ENCODE measurements at regions not wholly inside any gene's neighbourhood (a gene's known extent, or its start where the extent isn't known, plus 50 kb on each side); places are given as distances from the start of the nearest gene placed in this dataset.
A peak's percentile ranks its signal among the peaks of the same experiment; 100 is the strongest.
"Not testable (repeated sequence)": the region's sequence is repeated elsewhere in the genome, so short reads cannot be mapped to it uniquely, and the experiment has no call there.

DNA sequence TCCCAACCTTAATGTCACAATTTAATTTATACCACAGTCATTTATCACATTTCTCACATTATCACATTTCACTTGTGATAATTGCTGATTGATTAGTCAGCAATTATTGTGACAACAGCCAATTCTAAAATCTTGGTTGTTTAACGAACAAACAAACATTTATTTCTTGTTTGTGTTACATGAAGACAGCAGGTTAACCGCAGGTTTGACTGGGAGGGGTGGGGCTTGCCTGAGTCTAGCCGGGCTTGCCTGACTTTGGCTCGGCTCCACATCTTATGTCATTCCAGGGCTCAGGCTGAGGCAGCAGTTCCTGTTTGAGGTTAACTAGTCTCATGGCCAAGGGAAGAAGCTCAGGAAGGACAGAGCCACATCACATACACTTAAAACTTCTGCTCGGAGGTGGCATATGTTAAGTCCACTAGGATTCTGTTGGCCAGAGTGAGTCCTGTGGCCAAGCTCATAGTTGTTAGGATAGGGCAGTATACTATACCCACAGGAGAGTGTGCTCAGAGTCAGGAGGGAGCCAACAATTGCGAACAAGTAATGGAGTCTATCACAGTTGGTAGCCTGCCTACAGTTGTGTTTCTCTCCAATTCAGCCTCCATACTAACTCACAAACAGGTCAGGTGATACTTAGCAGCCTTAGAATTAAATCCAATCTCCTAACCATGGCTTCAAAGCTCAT, 90.0 kb upstream of the IFNGR1 start:
- DNase-seq (ENCODE audit: low spot score) = peak; percentile 65

DNA sequence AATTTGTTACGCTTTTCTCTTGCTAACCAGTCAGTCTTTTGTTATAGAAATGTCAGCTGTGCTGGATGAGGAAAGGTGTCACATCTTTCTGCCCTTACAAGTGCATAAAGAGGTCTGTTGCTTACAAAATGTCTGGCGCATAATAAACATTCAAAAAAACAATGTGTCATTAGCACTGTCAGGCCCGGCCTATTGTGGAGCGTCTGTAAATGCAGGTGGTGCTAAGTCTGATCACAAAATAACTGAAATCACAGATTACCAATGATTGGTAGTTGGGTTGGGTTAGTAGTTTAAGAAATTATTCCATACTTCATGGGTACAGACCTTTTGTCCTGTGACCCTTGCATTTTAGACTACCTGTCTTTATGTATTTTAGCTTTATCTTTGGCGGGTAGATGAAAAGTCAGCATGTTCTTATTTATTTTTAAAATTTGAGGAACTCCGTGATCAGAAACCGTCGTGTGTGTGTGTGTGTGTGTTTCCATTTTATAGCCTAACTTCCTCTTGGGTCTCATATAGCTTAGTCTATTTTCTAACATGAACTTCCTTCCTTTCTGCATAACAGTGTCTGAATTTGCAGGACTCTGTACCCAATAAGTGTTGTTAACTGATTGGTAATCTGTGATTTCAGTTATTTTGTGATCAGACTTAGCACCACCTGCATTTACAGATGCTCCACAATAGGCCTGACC, 88.1 kb upstream of the IFNGR1 start:
- DNase-seq (ENCODE audit: low spot score) = no peak

DNA sequence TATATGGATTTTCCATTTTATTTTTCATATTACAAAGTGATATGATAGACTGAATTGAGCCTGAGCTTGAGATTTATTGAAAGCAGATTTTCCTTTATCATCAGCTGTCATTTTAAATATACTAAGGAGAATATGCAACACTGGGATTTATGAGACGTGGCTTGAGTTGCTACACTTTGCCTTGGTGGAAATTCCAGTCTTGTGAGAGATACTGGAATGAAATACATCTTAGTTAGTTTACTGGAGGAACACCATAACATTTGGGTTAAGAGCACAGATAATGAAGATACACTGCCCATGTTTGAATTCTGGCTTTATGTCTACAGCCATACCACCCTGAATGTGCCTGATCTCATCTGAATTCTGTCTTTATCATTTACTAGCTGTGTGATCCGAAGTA, 86.5 kb upstream of the IFNGR1 start:
- no peak for DNase-seq (ENCODE audit: low spot score)

DNA sequence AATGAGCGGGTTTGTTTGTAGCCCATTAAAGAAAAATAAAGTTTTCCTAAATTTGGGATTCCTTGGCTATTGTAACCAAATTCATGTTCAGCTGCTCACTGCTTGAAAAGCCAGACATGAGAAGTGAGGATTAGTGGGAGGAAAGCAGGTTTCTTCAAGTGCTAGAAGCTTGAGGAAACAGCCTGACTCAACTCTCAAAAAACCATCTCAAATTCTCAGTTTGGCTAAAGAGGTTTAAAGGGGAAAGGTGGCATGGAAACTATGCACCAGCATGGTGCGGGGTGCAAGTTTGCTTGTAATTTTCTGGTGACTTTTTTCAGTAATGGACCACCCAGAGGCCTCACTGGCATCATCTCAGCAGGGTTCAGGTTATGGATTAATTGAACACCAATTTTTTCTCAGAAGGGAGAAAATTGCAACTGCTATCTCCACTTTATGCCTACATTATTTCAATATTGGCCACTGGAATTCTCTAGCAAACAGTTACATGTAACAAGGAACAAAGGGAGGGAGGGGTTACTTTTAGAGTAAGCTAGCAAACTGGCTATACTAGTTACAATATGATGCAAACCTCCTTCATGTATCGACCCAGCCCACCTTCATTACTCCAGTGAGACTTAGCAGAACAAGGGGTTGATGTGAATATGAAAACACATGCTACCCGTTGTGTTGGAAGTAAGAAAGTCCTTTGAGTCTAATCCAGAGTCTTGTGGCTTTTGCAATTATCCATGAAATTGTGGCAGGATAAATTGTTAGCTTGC, 85.0 kb upstream of the IFNGR1 start:
- no peak for DNase-seq (ENCODE audit: low spot score)

DNA sequence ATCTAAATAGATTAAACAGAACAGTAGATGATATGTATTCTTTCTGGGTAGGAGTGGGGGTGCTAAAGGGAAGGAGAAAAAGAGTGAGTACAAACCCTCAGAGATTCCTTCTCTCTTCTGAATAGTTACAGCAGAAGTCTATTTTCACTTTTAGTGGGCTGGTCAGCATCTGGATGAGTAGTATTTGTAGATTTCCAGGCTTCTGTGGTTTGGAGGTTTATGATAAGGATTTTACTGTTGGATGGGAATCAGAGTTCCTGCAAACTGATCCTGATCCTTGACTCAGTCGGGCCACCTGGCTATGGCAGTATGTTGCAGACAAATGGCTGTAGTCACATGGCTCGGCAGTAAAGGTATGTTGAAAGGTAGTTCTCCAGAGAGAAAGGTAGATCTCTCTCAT, 84.3 kb upstream of the IFNGR1 start:
- no peak for DNase-seq (ENCODE audit: low spot score)

DNA sequence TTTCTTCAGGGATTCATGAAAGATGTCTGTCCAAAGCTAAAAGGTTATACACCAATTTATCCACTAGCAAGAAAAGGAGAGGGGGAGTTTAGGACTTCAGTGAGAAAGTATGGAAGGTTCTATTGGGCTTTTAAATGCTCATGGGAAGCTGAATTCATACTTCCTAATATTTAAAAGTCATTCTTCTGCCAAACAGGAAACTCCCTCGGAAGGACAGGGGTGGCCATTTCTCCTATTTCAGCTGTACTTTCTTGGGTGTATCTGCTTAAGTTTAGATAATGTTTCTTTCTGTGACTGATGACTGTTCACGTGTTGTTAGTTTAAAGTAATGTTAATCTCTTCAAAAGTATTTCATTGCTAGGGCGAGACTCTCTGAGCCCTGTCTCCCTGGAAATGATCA, 80.5 kb upstream of the IFNGR1 start:
- DNase-seq (ENCODE audit: low spot score) = no peak

DNA sequence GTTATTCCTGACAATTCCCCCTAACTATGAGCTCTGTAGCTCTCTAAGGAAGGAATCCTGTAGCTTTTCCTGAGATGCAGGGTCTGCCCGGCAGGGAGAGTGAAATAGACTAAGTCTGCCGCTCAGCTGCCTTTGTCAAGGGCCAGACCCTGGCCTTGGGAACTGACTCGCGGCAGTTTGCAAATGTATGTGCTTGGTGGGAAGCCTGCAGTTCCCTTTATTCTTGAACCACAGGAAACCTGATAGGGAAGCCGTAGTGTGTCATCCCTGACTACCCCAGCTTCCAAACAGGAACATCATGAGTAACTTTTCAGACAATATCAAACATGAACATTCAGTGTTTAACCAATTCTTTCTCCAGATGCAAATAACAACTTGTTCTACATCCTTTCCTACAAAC, 78.7 kb upstream of the IFNGR1 start:
- no peak for DNase-seq (ENCODE audit: low spot score)

DNA sequence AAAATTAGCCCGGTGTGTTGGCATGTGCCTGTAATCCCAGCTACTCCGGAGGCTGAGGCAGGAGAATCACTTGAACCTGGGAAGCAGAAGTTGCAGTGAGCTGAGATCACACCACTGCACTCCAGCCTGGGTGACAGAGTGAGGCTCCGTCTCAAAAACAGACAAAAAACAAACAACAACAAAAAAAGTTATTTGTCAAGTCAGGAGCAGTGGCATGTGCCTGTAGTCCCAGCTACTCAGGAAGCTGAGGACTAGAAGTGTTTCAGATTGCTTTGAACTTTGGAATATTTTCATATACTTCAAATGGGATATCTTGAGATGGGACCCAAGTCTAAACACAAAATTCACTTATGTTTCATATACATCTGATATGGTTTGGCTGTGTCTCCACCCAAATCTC, 73.1 kb upstream of the IFNGR1 start:
- not testable (repeated sequence) for DNase-seq (ENCODE audit: low spot score)

DNA sequence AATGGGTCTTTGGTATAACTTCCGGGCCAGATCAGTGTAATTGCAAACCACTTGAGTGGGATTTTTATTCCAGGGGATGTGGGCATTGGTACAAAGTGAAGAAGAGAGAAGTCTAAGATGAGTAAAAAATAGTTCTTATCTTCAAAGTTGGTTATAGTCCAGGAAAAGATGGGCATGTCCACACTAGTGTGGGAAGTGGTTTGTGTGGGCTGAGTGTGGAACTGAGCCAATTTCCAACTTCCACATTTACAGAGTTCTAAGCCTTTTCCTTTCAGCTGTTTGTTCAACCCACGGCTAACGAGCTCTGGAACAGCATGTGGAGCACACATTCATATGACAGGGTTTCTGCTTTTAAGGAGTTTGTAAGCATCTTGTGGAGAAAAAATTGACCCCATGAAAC, 72.3 kb upstream of the IFNGR1 start:
- no peak for DNase-seq (ENCODE audit: low spot score)

DNA sequence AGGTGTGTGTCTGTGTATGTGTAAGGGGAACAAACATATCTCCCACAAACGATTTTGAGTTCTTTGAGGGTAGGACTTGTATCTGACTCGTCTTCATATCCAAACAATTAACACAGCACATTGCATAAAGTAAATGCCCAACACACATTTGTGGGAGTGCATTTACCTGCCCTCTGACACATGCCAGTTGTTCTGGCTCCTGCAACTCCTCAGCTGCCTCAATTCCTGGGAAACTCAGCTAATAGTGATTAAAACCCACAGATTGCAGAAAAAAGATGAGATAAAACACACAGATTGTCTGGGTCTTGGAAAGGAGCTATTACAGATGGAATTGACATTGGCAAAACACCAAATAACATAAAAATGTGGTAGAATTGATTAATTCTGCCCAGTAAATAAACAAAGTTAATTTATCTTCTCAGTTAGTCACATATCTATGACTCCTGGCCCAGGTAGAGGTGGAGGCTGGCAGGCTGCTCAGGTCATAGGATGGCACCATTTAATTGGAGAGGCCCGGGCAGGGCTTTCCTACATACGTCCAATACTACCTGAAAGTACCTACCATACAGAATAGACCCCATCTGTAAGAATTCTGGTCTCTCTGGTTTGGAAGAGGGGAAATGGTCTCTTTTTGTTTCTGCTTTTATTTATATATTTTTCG, 71.5 kb upstream of the IFNGR1 start:
- no peak for DNase-seq (ENCODE audit: low spot score)

DNA sequence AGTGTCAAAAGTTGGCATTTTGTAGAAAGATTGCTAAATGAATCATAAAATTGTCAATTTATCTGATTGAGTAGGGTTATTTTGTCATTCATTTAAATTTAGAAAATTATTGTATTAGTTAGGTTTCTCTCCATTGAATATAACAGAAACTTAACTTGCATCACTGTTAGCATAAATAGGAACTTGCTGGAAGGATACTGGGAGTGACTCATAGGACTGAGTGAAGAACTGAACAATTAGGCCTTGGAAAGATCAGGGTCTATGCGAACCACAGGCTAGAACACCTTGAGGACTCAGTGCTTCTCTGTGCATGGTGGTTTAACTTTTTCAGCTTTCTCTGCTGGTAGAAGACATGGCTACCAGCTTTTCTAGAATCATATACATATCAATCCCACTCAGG, 67.7 kb upstream of the IFNGR1 start:
- DNase-seq (ENCODE audit: low spot score) = no peak

DNA sequence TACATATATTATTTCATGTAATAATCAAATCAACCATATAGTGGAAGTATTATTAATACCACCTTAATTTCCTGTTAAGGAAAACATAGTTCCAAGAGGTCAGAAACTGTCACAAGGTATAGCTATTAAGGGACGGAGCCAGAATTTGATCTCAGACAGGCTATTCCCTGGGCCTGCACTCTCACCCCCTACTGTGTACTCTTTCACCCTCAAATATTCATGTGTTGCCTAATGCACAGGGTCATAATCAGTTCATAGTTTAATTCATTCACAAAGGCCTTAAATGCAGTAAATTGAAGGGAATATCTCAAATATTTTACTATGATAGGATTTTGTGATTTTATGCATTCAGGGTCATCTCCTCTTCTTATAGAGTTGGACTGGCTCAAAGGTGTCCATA, 67.2 kb upstream of the IFNGR1 start:
- no peak for DNase-seq (ENCODE audit: low spot score)

DNA sequence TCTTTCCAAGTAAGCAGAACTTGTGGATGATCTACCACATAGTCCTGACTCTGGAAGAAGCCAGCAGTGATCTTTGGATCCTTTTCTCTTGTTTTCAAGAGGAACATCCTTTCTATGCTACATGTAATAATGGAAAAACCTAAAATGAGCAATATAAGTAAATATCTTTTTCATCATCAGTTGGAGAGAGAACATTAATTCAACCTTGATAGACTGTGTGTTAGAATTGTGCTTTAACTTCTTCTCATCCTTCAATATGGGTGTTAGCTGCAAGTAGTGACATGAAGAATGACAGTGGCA, 65.6 kb upstream of the IFNGR1 start:
- DNase-seq (ENCODE audit: low spot score) = no peak

DNA sequence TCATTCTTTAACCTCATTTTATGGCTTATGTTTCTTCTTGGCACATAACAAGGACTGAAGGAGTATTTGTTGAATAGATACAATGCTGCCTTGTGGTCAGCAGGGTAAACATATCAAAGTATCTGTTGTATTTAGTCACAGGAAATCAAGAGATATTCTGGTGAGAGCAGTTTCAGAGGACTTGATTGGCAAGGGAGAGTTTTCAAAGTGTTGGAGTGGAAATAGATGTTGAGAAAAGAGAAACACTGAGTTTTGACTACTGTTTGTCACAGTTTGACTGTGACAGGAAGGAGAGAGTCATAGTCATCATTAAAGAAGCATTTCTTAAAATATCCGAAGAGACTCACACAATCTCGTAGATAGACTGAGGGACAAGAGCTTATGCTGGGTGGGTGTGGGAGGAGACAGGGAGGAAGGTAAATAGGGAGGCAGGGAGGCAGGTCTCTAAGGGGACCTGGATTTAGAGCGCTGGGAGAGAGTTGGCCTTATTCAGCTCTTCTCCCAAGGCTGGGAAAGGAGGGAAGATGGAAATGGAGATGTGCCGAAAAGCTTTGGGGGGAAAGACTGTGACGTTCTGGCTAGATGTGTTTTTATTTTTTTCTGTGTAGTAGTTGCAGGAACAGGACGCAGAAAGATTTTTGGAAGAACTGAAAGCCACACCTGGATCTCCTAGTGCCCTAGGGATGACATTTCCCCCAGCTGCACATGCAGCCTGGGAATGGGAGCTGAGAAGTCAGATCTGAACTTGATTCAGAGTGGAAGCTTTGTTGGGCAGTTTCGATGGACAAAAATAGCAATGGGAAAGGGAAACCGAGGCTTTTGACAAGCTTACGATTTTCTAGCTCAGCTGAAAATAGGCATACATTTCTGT, 65.0 kb upstream of the IFNGR1 start:
- no peak for DNase-seq (ENCODE audit: low spot score)

DNA sequence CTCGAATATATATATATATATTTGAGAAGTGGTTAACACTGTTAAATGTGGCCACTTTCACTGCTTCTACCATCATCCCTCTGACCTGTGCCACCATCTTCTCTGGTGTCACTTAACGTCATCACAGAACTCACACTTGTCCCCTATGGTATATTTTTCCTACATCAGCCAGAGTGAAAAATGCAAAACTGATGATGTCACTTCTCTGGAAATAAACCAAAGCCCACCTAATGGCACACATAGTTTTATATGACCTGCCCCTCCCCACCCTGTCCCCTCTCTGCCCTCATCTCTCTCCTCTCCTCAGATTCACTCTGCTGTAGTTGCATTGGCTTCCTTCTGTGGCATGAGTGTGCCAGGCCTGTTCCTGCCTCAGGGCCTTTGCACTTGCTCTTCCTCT, 63.9 kb upstream of the IFNGR1 start:
- DNase-seq (ENCODE audit: low spot score) = no peak

DNA sequence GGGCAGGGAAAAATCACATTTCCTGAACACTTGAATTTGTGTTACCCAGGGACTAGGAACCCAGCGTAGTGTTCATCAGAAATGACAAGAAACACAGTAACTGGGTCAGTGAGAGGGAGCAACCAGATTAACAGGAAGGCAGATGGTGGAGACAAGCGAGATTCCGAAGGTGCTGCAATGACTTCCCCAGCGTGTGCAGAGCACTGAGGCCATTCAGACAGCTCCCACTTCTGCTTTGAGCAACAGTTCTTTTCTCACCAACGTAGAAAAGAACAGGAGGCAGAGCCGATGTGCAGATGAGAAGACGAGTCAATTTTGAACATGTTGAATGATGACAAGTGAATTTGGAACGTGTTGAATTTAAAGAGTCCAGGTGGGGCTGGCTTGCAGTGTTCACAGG, 63.1 kb upstream of the IFNGR1 start:
- DNase-seq (ENCODE audit: low spot score) = no peak

DNA sequence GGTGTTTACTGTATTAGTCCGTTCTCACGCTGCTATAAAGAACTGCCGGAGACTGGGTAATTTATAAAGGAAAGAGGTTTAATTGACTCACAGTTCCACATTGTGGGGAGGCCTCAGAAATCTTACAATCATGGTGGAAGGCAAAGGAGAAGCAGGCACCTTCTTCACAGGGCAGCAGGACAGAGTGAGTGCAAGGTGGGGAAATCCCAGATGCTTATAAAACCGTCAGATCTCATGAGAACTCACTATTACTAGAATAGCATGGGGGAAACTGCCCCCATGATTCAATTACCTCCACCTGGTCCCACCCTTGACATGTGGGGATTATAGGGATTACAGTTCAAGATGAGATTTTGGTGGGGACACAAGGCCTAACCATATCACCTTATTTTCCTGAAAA, 60.1 kb upstream of the IFNGR1 start:
- not testable (repeated sequence) for DNase-seq (ENCODE audit: low spot score)

DNA sequence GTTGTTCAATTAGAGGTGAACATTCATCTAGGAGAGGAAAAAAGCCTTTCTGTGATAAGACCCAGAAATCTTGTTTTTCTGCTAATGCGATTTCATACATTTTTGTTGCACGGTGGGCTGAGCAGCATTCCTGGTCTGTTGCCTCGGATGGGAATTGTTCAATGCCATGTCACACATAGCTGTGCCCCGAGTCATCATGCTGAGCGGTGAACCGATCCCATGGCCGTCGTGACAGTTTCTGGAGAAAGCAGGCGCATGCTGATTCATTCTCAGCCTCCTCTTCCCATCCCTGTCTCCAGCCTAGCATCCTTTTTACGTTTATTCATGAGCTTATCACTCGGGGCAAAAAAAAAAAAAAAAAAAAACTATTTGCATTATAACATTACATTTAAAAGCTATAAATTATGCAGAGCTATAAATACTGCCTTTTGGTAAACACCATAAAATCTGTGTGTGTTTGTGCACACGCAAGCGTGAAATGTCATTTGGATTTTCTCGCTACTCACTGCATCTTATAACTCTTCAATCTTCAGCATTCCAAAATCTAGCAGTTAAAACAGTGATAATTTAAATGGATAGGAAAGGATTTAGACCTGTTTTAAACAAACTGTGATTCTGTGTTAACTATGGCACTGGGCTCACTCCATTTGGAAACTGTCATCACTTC, 58.9 kb upstream of the IFNGR1 start:
- peak; percentile 88 for DNase-seq (ENCODE audit: low spot score)

DNA sequence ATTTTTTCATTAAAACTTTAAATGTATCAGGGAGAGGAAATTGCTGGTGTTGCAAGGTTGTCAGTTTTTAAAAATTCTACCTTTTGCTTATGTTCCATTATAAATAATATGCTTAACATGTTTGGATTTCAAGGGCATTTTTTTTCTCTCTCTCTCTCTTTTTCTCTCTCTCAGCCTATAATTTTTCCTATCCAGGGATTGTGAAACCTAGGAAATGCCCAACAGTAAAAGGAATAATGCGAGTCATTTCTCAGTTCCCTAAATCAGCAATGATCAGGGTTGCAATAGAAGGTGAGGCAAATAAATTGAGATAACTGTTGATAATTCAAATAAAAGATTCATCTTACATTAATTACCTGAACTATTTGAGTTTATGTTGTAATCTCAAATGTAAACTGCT, 53.2 kb upstream of the IFNGR1 start:
- no peak for DNase-seq (ENCODE audit: low spot score)

DNA sequence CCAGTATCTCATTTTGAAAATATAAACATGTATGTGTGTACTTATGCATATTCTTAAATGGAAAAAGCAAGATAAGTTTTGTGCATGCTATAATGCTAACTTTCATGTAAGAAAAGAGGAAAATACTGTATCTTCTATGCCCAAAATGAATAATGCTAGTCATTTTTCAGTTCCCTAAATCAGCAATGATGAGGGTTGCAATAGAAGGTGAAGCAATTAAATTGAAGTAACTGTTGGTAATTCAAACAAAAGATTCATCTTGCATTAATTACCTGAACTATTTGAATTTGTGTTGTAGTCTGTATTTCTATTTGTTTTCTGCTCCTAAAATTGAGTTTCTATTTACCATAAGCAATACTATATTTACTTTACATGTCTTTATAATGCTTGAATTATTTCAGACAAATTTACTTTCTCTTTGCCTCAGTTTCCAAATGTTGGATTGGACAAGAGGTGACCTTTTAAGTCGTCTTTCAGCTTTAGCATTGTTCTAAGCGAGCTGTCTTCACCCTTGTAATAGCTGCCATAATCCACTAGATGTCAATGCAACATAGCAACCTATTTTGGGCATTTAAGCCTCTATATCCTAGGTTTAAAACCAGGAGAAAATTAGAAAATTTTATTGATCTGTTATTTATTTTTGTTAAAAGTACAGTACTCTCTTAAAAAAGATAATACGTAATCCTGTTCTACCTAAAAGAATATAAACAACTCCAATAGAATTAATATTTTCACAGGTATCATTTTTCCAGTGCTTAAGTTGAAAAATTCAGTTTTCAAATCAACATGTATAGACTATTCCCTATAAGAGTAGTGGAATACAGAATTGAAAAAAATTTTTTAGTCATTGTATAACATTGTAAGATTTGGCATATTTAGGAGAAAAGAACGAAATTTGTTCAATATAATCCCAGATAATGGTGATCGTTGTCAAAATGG, 52.3 kb upstream of the IFNGR1 start:
- DNase-seq (ENCODE audit: low spot score) = peak; percentile 48
